ENCODE measurements at regions not wholly inside any gene's neighbourhood (a gene's known extent, or its start where the extent isn't known, plus 50 kb on each side); places are given as distances from the start of the nearest gene placed in this dataset.
"Not testable (repeated sequence)": the region's sequence is repeated elsewhere in the genome, so short reads cannot be mapped to it uniquely, and the experiment has no call there.

- TF ChIP-seq, protein P1, sequence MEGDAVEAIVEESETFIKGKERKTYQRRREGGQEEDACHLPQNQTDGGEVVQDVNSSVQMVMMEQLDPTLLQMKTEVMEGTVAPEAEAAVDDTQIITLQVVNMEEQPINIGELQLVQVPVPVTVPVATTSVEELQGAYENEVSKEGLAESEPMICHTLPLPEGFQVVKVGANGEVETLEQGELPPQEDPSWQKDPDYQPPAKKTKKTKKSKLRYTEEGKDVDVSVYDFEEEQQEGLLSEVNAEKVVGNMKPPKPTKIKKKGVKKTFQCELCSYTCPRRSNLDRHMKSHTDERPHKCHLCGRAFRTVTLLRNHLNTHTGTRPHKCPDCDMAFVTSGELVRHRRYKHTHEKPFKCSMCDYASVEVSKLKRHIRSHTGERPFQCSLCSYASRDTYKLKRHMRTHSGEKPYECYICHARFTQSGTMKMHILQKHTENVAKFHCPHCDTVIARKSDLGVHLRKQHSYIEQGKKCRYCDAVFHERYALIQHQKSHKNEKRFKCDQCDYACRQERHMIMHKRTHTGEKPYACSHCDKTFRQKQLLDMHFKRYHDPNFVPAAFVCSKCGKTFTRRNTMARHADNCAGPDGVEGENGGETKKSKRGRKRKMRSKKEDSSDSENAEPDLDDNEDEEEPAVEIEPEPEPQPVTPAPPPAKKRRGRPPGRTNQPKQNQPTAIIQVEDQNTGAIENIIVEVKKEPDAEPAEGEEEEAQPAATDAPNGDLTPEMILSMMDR (IDR thresholded peaks at IDR 0.05), result no peak
- TF ChIP-seq ZFX (IDR thresholded peaks at IDR 0.05; ENCODE audit: borderline replicate concordance), result no peak
- H3K27ac ChIP-seq, result no peak overlapping the region
Observed at GRCh38 chr9:22210936-22211335, 201.8 kb upstream of the CDKN2B start.

DNA sequence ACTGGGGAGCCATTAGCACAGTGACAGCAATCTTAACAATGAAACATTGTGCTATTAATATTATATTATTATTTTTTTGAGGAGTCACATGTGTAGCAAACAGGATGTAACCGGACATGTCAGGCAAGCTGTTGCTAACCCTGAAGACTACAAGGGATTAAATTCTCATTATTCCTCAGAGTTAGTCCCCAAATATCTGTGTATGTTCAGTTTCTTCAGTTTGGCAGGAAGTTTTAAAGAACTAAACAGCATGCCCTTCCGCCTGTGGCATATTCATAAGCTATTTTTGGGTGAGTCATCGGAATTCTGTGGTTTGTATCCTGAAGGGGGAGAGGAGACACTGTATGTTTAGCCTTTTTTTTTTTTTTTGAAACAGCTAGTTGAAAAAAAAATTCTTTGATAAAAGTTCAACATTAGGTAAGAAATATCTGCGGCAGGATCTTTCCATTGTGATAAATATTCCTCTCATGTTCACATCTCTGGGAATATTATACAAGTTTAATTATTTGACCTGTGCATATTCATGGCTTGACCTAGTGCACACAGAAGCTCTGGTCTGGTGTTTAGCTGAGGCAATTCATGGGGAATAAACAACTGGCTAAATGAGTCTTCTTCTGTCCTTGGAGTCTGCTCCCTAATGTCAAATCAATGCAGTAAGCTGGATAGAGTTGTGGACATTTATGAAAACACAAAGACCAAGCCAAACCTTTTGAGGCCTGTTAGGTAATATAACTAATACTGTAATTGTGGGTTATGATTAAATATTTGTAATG is 202.7 kb upstream of the CDKN2B start:
- no peak overlapping the region for H3K27ac ChIP-seq

DNA sequence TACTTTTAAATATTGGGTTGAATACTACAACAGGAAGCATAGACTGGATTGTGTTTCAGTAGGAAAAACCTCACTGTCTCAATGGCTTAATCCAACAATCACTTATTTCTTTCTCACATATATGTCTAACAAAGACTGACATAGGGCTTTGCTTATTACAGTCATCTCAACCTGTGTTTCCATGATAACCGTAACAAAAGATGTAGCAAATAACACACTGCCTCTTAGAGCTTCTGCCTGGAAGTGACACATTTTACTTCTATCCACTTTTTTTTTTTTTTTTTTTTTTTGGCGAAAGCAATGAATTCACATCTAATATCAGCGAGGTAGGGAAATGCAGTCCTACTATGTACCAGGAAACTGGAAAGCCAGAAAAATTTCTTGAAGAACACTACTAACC is 204.9 kb upstream of the CDKN2B start:
- no peak for TF ChIP-seq ZFX (IDR thresholded peaks at IDR 0.05; ENCODE audit: borderline replicate concordance)
- TF ChIP-seq, protein P1 (IDR thresholded peaks at IDR 0.05), result no peak
- no peak overlapping the region for H3K27ac ChIP-seq

More for the DNA sequence above, 202.7 kb upstream of the CDKN2B start:
- no peak for TF ChIP-seq ZFX (IDR thresholded peaks at IDR 0.05; ENCODE audit: borderline replicate concordance)
- TF ChIP-seq, protein P1 (IDR thresholded peaks at IDR 0.05), result no peak

DNA sequence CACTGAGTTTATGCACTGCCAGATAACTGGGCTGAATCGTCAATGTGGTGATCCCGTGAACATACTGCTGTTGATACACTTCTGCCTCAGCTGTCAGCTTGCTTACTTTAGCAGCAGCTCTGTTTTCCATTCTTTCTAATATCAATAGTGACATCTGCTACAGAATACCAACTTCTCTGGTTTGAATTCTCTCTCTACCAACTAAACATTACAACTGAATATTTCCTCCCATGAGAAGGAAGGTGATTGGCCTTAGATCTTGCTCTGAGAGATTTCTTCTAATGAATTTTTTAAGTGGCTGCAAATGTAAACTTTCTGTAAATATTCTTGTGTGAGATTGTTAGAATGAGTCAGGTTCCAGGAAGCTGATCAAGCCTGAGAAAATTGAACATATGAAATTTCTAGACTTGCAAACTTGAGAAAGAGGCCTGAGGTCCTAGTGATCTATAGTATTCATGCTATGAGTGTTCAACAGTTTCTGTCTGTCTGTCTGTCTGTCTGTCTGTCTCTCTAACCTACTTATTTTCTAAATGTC is 205.5 kb upstream of the CDKN2B start:
- no peak for TF ChIP-seq ZFX (IDR thresholded peaks at IDR 0.05; ENCODE audit: borderline replicate concordance)
- TF ChIP-seq, protein P1 (IDR thresholded peaks at IDR 0.05), result no peak
- no peak overlapping the region for H3K27ac ChIP-seq

GRCh38 chr9:22215521-22215920 is 206.4 kb upstream of the CDKN2B start:
- TF ChIP-seq ZFX (IDR thresholded peaks at IDR 0.05; ENCODE audit: borderline replicate concordance), result no peak
- TF ChIP-seq, protein P1 (IDR thresholded peaks at IDR 0.05), result no peak
- H3K27ac ChIP-seq, result no peak overlapping the region

GRCh38 chr9:22216730-22217172 is 207.6 kb upstream of the CDKN2B start:
- TF ChIP-seq, protein P1 (IDR thresholded peaks at IDR 0.05), result no peak
- no peak for TF ChIP-seq ZFX (IDR thresholded peaks at IDR 0.05; ENCODE audit: borderline replicate concordance)
- no peak overlapping the region for H3K27ac ChIP-seq

DNA sequence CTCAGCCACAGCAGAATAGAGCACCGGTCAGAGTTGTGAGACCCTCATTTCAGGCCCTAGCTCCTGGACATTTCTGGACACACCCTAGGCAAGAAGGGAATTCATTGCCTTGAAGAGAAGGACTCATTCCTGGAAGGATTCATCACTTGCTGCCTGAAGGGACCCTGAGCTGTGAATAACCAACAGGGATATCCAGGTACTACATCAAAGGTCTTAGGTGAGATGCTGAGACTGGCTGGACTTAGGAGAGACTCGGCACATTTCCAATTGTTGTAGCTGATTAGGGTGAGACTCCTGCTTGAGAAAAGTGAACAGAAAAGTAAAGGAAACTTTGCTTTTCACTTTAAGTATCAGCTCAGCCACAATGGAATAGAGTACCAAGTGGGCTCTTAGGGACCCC is 208.1 kb upstream of the CDKN2B start:
- no peak overlapping the region for H3K27ac ChIP-seq
- TF ChIP-seq ZFX (IDR thresholded peaks at IDR 0.05; ENCODE audit: borderline replicate concordance), result no peak
- TF ChIP-seq, protein P1 (IDR thresholded peaks at IDR 0.05), result no peak

GRCh38 chr9:22225856-22226255 is 216.8 kb upstream of the CDKN2B start:
- not testable (repeated sequence) for H3K27ac ChIP-seq

Measured in 22Rv1 (cell line).